H9 (cell line): ENCODE measurements at regions not wholly inside any gene's neighbourhood (a gene's known extent, or its start where the extent isn't known, plus 50 kb on each side); places are given as distances from the start of the nearest gene placed in this dataset.

Experiments used
- DNase-seq: peaks from one replicate; pipeline ENCODE4 v3.0.0-alpha.2; 2017
- H2AFZ ChIP-seq: one replicate; pipeline ENCODE4 v1.6.1; 2013; ENCODE audit warnings: mild to moderate bottlenecking, low read length, control low read depth, moderate library complexity
- H2AK5ac ChIP-seq: 2 replicates; pipeline ENCODE4 v1.6.1; 2013; ENCODE audit warnings: low read length, control low read depth, mixed read lengths; ENCODE audit not compliant: insufficient read length
- H2BK120ac ChIP-seq: one replicate; pipeline ENCODE4 v1.6.1; 2013; ENCODE audit warnings: low read depth, mild to moderate bottlenecking, low read length, control low read depth, inconsistent platforms; ENCODE audit not compliant: poor library complexity, severe bottlenecking
- H2BK12ac ChIP-seq: 2 replicates; pipeline ENCODE4 v1.6.1; 2013; ENCODE audit warnings: low read length, control low read depth, mixed read lengths, low read depth; ENCODE audit not compliant: insufficient read length
- H2BK15ac ChIP-seq: 2 replicates; pipeline ENCODE4 v1.6.1; 2013; ENCODE audit warnings: low read depth, low read length, control low read depth
- H2BK20ac ChIP-seq: one replicate; pipeline ENCODE4 v1.6.1; 2013; ENCODE audit warnings: low read depth, mild to moderate bottlenecking, low read length, control low read depth, inconsistent platforms; ENCODE audit not compliant: poor library complexity, severe bottlenecking
- H2BK5ac ChIP-seq: 2 replicates; pipeline ENCODE4 v1.6.1; 2013; ENCODE audit warnings: low read length, control low read depth, mixed read lengths; ENCODE audit not compliant: insufficient read length
- H3K14ac ChIP-seq: 2 replicates; pipeline ENCODE4 v1.6.1; 2013; ENCODE audit warnings: low read length, control low read depth; ENCODE audit not compliant: insufficient read depth
- H3K18ac ChIP-seq: 2 replicates; pipeline ENCODE4 v1.6.1; 2013; ENCODE audit warnings: low read depth, mild to moderate bottlenecking, mixed read lengths, low read length, control low read depth; ENCODE audit not compliant: insufficient read length
- H3K23ac ChIP-seq: 2 replicates; pipeline ENCODE4 v1.6.1; 2013; ENCODE audit warnings: low read length, control low read depth, mixed read lengths, low read depth; ENCODE audit not compliant: insufficient read length
- H3K23me2 ChIP-seq: 2 replicates; pipeline ENCODE4 v1.6.1; 2013; ENCODE audit warnings: low read depth, mild to moderate bottlenecking, mixed read lengths, low read length, control low read depth; ENCODE audit not compliant: insufficient read length, poor library complexity, severe bottlenecking
- H3K27ac ChIP-seq: 2 replicates; pipeline ENCODE4 v1.5.1; 2013; ENCODE audit warnings: low read length, control low read depth, mixed read lengths, low read depth; ENCODE audit not compliant: insufficient read length
- H3K27me3 ChIP-seq: 2 replicates; pipeline ENCODE4 v1.6.1; 2013; ENCODE audit warnings: low read length, control low read depth, inconsistent platforms; ENCODE audit not compliant: insufficient read depth
- H3K4ac ChIP-seq: 2 replicates; pipeline ENCODE4 v1.6.1; 2013; ENCODE audit warnings: low read depth, mild to moderate bottlenecking, control low read depth, inconsistent platforms, low read length, moderate library complexity
- H3K4me1 ChIP-seq: 2 replicates; pipeline ENCODE4 v1.6.1; 2013; ENCODE audit warnings: low read length, control low read depth, inconsistent platforms; ENCODE audit not compliant: insufficient read depth
- H3K4me2 ChIP-seq: 2 replicates; pipeline ENCODE4 v1.6.1; 2013; ENCODE audit warnings: low read length, control low read depth, mixed read lengths; ENCODE audit not compliant: insufficient read length, insufficient read depth
- H3K56ac ChIP-seq: 2 replicates; pipeline ENCODE4 v1.6.1; 2013; ENCODE audit warnings: low read depth, mild to moderate bottlenecking, mixed read lengths, low read length, control low read depth; ENCODE audit not compliant: insufficient read length
- H3K79me1 ChIP-seq: 2 replicates; pipeline ENCODE4 v1.6.1; 2013; ENCODE audit warnings: low read depth, mild to moderate bottlenecking, moderate library complexity, low read length, control low read depth, inconsistent platforms; ENCODE audit not compliant: insufficient read depth, poor library complexity, severe bottlenecking
- H3K79me2 ChIP-seq: 2 replicates; pipeline ENCODE4 v1.6.1; 2013; ENCODE audit warnings: low read length, control low read depth, inconsistent platforms; ENCODE audit not compliant: insufficient read depth
- H3K9ac ChIP-seq: 2 replicates; pipeline ENCODE4 v1.6.1; 2013; ENCODE audit warnings: low read length, control low read depth, mixed read lengths; ENCODE audit not compliant: insufficient read length; ENCODE audit errors: extremely low read depth
- H3K9me3 ChIP-seq: one replicate; pipeline ENCODE4 v1.6.1; 2013; ENCODE audit warnings: low read depth, low read length, inconsistent platforms; ENCODE audit not compliant: control insufficient read depth
- H3T11ph ChIP-seq: one replicate; pipeline ENCODE4 v1.6.1; 2013; ENCODE audit warnings: mild to moderate bottlenecking, low read length, control low read depth, inconsistent platforms
- H4K20me1 ChIP-seq: one replicate; pipeline ENCODE4 v1.6.1; 2013; ENCODE audit not compliant: control insufficient read depth, insufficient read length, insufficient read depth
- H4K5ac ChIP-seq: 2 replicates; pipeline ENCODE4 v1.6.1; 2013; ENCODE audit warnings: low read depth, mild to moderate bottlenecking, mixed read lengths, low read length, control low read depth; ENCODE audit not compliant: insufficient read length
- H4K8ac ChIP-seq: replicated peaks from 2 replicates; pipeline ENCODE4 v1.6.1; 2013; ENCODE audit warnings: low read length, control low read depth, mixed read lengths, low read depth; ENCODE audit not compliant: insufficient read length
- H4K91ac ChIP-seq: 2 replicates; pipeline ENCODE4 v1.6.1; 2013; ENCODE audit warnings: low read depth, mild to moderate bottlenecking, moderate library complexity, mixed read lengths, low read length, control low read depth; ENCODE audit not compliant: insufficient read length
- H3K27ac Mint-ChIP-seq, 3 experiments: 2 replicates in 2 of 3; 3 replicates in 1 of 3; pipeline ENCODE4 v1.8.0; 2020 to 2021; ENCODE audit warnings: mixed read lengths in 3 of 3, mild to moderate bottlenecking in 1 of 3, moderate library complexity in 1 of 3
- H3K27me3 Mint-ChIP-seq: 2 replicates; pipeline ENCODE4 v1.8.0; 2021; ENCODE audit warnings: low read depth, mild to moderate bottlenecking, moderate library complexity, mixed read lengths
- H3K36me3 Mint-ChIP-seq, 3 experiments: 2 replicates in 2 of 3; 3 replicates in 1 of 3; pipeline ENCODE4 v1.8.0; 2020 to 2021; ENCODE audit warnings: low read depth in 3 of 3, mixed read lengths in 3 of 3; ENCODE audit not compliant: insufficient read depth in 1 of 3
- H3K4me1 Mint-ChIP-seq, 2 experiments: 2 replicates each; pipeline ENCODE4 v1.8.0; 2020; ENCODE audit warnings: mixed read lengths in 2 of 2
- H3K4me3 Mint-ChIP-seq, 2 experiments: 2 replicates in 1 of 2; 3 replicates in 1 of 2; pipeline ENCODE4 v1.8.0; 2020 to 2021; ENCODE audit warnings: mild to moderate bottlenecking in 2 of 2, mixed read lengths in 2 of 2, moderate library complexity in 1 of 2
- H3K9me3 Mint-ChIP-seq, 2 experiments: 2 replicates in 1 of 2; 3 replicates in 1 of 2; pipeline ENCODE4 v1.8.0; 2020; ENCODE audit warnings: mild to moderate bottlenecking in 2 of 2, mixed read lengths in 2 of 2, moderate library complexity in 1 of 2
- WGBS: extraction: QIAGEN DNeasy Blood & Tissue Kit; methylation state at CpG from one replicate; pipeline ENCODE4 v1.1.7; 2013; ENCODE audit warnings: missing lambda C conversion rate, low lambda C conversion rate, mixed read lengths; ENCODE audit not compliant: insufficient read length; ENCODE audit errors: extremely low coverage; 5-methylcytosine and 5-hydroxymethylcytosine counted together
- TF ChIP-seq, protein P1 (sequence below): fragments of 200-600 bp; sonication (generic); conservative IDR thresholded peaks from 3 replicates; pipeline ENCODE4 v1.8.0; 2021; ENCODE audit warnings: antibody characterized with exemption, mild to moderate bottlenecking

DNA sequence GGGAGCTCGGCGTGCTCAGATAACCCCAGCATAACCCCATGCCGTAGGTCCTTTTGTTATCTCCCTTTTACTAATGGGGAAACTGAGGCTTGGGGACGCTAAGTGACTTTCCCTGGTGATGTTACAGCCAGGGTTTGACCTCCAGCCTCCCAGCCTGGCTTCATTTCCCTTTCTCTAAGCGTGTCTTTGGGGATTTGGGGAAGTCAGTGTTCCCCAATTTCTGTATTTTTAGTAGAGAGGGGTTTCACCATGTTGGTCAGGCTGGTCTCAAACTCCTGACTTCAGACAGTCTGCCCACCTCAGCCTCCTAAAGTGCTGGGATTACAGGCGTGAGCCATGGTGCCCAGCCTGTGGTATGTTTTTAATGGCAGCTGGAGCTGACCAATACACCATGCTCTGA is 85.4 kb downstream of the PHETA1 start:
- Histone ChIP-seq H2BK12ac (no peak overlapping the region), H3K4ac (no peak overlapping the region), H3K79me2 (no peaks in the 10 kb centered on the region), H3K23ac (no peak overlapping the region), H3K27me3 (no peaks in the 10 kb centered on the region), H2BK15ac (no peak overlapping the region), H3T11ph (no peak overlapping the region), H3K27ac (no peak overlapping the region), H2BK5ac (no peak overlapping the region), H3K56ac (no peak overlapping the region), H3K4me2 (no peak overlapping the region), H2AK5ac (no peak overlapping the region), H3K18ac (no peak overlapping the region), H4K91ac (no peak overlapping the region), H3K23me2 (no peaks in the 10 kb centered on the region), H4K8ac (no peak overlapping the region), H2BK120ac (no peak overlapping the region), H4K20me1 (no peaks in the 10 kb centered on the region), H2BK20ac (no peak overlapping the region), H4K5ac (no peak overlapping the region), H3K9ac (no peak overlapping the region), H3K4me1 (peaks cover 2% of the 10 kb centered on the region; the same call in 1 of the 2 replicates), H2AFZ (no peak overlapping the region), H3K14ac (no peak overlapping the region), H3K79me1 (no peaks in the 10 kb centered on the region), H3K9me3 (no peaks in the 10 kb centered on the region)
- no peak overlapping the region for H3K27ac Mint-ChIP-seq
- WGBS = no CpG with 5 or more reads among the region's 6 CpGs
- peaks cover 8 to 11% of the 10 kb centered on the region in 2 experiments for H3K9me3 Mint-ChIP-seq
- H3K27me3 Mint-ChIP-seq = peaks cover 2% of the 10 kb centered on the region
- no peak overlapping the region for H3K4me3 Mint-ChIP-seq
- peaks cover 10 to 14% (median 11%) of the 10 kb centered on the region in 3 experiments for H3K36me3 Mint-ChIP-seq
- TF ChIP-seq, protein P1, sequence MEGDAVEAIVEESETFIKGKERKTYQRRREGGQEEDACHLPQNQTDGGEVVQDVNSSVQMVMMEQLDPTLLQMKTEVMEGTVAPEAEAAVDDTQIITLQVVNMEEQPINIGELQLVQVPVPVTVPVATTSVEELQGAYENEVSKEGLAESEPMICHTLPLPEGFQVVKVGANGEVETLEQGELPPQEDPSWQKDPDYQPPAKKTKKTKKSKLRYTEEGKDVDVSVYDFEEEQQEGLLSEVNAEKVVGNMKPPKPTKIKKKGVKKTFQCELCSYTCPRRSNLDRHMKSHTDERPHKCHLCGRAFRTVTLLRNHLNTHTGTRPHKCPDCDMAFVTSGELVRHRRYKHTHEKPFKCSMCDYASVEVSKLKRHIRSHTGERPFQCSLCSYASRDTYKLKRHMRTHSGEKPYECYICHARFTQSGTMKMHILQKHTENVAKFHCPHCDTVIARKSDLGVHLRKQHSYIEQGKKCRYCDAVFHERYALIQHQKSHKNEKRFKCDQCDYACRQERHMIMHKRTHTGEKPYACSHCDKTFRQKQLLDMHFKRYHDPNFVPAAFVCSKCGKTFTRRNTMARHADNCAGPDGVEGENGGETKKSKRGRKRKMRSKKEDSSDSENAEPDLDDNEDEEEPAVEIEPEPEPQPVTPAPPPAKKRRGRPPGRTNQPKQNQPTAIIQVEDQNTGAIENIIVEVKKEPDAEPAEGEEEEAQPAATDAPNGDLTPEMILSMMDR = no peak
- DNase-seq = no peak
- peaks cover 17 to 18% of the 10 kb centered on the region in 2 experiments for H3K4me1 Mint-ChIP-seq
